Panc1 (cell line): ENCODE measurements at regions not wholly inside any gene's neighbourhood (a gene's known extent, or its start where the extent isn't known, plus 50 kb on each side); places are given as distances from the start of the nearest gene placed in this dataset.

Experiments used
- POLR2AphosphoS5 ChIP-seq: IDR thresholded peaks from 2 replicates; pipeline ENCODE4 v1.6.1; 2012; ENCODE audit warnings: mild to moderate bottlenecking, low read depth, low read length, moderate library complexity
- SIN3A ChIP-seq: IDR thresholded peaks from 2 replicates; pipeline ENCODE4 v1.6.1; 2012; ENCODE audit warnings: low read depth, mild to moderate bottlenecking, low read length, moderate library complexity, borderline replicate concordance; ENCODE audit not compliant: insufficient read depth
- TCF7L2 ChIP-seq: IDR thresholded peaks from 2 replicates; pipeline ENCODE4 v1.6.1; 2011; ENCODE audit warnings: mild to moderate bottlenecking, low read depth, low read length, inconsistent platforms
- TF ChIP-seq, protein P1 (sequence below): fragments of 450-650 bp; IDR thresholded peaks from 2 replicates; pipeline ENCODE4 v1.5.1; 2017; ENCODE audit warnings: mild to moderate bottlenecking
- TF ChIP-seq, protein P2 (sequence below), 2 experiments: IDR thresholded peaks; 2 replicates each; pipeline ENCODE4 v1.6.1; 2011 to 2012; ENCODE audit warnings: low read depth in 2 of 2, control low read depth in 1 of 2, low read length in 1 of 2, mild to moderate bottlenecking in 1 of 2, moderate library complexity in 1 of 2; ENCODE audit not compliant: insufficient read depth in 1 of 2

DNA sequence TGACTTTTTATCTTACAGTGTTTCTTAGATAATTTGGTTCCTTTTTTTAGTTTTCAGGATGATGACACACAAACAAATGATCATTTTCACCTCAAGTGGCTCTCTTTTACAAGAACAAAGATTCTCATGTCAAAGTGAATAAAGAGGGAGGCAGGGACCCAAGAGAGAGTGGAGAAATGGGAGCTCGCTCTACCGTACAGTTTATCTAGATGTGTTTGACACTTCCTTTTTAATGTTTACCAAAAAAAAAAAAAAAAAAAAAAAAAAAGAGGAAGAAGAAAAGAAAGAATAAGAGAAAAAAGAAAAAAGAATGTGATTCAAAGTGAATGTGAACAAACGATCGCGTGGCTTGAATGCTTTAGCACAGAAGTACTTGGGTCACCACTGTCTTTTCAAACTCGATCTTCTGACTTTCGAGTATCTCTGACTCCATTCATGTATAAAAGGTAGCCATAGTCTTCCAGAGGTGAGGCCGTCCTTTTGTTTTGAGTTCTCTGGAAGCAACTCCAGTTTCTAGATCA, 75.6 kb upstream of the GRXCR1 start:
- TF ChIP-seq, protein P1, sequence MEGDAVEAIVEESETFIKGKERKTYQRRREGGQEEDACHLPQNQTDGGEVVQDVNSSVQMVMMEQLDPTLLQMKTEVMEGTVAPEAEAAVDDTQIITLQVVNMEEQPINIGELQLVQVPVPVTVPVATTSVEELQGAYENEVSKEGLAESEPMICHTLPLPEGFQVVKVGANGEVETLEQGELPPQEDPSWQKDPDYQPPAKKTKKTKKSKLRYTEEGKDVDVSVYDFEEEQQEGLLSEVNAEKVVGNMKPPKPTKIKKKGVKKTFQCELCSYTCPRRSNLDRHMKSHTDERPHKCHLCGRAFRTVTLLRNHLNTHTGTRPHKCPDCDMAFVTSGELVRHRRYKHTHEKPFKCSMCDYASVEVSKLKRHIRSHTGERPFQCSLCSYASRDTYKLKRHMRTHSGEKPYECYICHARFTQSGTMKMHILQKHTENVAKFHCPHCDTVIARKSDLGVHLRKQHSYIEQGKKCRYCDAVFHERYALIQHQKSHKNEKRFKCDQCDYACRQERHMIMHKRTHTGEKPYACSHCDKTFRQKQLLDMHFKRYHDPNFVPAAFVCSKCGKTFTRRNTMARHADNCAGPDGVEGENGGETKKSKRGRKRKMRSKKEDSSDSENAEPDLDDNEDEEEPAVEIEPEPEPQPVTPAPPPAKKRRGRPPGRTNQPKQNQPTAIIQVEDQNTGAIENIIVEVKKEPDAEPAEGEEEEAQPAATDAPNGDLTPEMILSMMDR, result no peak
- TF ChIP-seq SIN3A, result no peak
- TF ChIP-seq, protein P2, sequence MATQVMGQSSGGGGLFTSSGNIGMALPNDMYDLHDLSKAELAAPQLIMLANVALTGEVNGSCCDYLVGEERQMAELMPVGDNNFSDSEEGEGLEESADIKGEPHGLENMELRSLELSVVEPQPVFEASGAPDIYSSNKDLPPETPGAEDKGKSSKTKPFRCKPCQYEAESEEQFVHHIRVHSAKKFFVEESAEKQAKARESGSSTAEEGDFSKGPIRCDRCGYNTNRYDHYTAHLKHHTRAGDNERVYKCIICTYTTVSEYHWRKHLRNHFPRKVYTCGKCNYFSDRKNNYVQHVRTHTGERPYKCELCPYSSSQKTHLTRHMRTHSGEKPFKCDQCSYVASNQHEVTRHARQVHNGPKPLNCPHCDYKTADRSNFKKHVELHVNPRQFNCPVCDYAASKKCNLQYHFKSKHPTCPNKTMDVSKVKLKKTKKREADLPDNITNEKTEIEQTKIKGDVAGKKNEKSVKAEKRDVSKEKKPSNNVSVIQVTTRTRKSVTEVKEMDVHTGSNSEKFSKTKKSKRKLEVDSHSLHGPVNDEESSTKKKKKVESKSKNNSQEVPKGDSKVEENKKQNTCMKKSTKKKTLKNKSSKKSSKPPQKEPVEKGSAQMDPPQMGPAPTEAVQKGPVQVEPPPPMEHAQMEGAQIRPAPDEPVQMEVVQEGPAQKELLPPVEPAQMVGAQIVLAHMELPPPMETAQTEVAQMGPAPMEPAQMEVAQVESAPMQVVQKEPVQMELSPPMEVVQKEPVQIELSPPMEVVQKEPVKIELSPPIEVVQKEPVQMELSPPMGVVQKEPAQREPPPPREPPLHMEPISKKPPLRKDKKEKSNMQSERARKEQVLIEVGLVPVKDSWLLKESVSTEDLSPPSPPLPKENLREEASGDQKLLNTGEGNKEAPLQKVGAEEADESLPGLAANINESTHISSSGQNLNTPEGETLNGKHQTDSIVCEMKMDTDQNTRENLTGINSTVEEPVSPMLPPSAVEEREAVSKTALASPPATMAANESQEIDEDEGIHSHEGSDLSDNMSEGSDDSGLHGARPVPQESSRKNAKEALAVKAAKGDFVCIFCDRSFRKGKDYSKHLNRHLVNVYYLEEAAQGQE (IDR thresholded peaks at IDR 0.05; ENCODE audit: insufficient read depth in 1 of 2, low read depth in 2 of 2, low read length in 1 of 2), result no peak
- no peak for TF ChIP-seq TCF7L2
- no peak for TF ChIP-seq POLR2AphosphoS5
